MM.1S (cell line): ENCODE measurements at regions not wholly inside any gene's neighbourhood (a gene's known extent, or its start where the extent isn't known, plus 50 kb on each side); places are given as distances from the start of the nearest gene placed in this dataset.

ENCODE experiments used
- CTCF ChIP-seq: fragments of 300-600 bp; sonication (generic); IDR thresholded peaks from 2 replicates; pipeline ENCODE4 v1.5.1; 2016; ENCODE audit warnings: antibody characterized with exemption, low read length, mixed read lengths
- EZH2 ChIP-seq: fragments of 300-600 bp; sonication (generic); optimal IDR thresholded peaks from 2 replicates; pipeline ENCODE3; 2017; ENCODE audit warnings: low read depth, mild to moderate bottlenecking, antibody characterized with exemption, low read length, mixed read lengths

- no peak for TF ChIP-seq CTCF
- TF ChIP-seq EZH2, result no peak
Measured at GRCh38 chr5:60333005-60333571, 366.9 kb downstream of the DEPDC1B start.
